GM21423 (cell line): ENCODE measurements at regions not wholly inside any gene's neighbourhood (a gene's known extent, or its start where the extent isn't known, plus 50 kb on each side); places are given as distances from the start of the nearest gene placed in this dataset.

Source experiments
- ATAC-seq: cut with Tn5 transposase; IDR thresholded peaks from one replicate; pipeline ENCODE4 v1.9.1; 2021; ENCODE audit warnings: mild to moderate bottlenecking, moderate library complexity; ENCODE audit not compliant: unreplicated experiment

DNA sequence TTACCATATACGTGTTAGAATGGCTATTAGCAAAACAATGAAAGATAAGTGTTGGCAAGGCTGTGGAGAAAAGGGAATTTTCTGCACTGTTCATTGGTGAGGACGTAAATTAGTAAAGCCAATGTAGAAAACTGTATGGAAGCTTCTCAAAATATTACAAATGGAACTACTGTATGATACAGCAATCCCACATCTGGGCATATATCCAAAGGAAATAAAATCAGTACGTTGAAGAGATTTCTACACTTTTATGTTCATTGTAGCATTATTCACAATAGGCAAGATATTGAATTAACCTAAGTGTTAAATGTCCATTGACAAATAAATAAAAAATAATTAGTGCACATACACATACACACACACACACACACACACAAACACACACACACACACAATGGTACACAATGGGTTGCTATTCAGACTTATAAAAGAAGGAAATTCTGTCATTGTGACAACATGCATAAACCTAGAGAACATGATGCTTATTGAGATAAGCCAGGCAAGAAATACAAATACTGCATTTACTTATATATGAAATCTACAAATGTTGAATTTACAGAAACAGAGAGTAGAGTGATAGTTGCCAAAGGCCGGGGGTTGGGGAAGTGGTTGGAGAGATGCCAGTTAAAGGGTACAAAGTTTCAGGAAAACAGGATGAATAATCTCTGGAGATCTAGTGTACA is 565.8 kb upstream of the LRRC4C start:
- no peak for ATAC-seq

DNA sequence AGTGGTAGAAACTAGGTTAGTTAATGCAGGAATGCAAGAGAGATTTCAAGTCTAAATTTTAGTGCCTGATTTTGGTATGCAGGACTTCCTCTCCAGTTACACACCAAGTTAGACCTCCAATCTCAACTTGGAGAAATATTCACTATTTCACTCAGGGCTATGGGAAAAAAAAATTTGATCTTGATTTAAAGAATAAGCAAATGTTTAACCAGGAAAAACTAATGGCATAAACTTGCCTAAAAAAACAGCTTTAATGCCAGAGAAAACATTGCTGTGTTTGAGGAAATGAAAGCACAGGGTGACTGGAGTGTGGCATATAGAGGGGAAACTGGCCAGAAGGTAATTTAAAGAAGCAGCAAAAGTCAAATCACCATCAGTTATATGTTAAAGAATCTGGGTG is 575.4 kb upstream of the LRRC4C start:
- no peak for ATAC-seq

DNA sequence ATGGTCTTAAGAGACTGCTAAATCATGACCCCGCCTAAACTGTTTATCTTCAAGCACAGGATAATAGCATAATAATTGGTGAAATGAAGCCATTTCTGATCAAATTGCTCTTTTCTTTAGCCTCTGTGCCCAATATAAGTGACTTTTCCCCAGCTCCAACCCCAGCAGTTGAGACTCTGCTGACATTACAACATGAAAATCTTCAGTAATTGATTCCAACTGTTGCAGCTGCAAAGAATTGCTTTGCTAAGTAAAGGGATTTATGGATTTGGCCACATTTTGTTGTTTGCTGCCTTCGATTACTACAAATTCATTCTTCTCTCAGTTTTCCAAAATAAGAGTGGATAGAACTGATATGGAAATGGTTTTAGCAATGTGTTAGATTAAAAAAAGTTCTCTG is 576.7 kb upstream of the LRRC4C start:
- ATAC-seq, result no peak

DNA sequence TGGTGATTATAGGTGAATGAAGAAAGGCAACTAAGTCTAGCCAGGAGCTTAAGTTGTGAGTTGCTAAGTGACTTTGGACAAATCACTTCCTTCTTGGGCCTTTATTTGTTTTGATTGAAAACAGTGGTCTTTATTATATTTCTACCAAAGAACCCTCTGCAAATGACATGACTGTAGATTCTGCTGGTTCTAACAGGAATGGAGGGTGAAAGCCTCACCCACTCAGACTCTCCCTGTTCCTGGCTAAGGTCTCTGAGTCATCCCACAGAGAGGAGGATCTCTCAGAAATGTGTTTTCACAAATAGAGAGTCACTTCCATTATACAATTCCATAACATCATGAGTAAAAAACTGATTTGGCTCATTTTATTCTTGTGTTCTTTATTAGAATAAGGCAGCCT is 583.9 kb upstream of the LRRC4C start:
- ATAC-seq, result no peak

DNA sequence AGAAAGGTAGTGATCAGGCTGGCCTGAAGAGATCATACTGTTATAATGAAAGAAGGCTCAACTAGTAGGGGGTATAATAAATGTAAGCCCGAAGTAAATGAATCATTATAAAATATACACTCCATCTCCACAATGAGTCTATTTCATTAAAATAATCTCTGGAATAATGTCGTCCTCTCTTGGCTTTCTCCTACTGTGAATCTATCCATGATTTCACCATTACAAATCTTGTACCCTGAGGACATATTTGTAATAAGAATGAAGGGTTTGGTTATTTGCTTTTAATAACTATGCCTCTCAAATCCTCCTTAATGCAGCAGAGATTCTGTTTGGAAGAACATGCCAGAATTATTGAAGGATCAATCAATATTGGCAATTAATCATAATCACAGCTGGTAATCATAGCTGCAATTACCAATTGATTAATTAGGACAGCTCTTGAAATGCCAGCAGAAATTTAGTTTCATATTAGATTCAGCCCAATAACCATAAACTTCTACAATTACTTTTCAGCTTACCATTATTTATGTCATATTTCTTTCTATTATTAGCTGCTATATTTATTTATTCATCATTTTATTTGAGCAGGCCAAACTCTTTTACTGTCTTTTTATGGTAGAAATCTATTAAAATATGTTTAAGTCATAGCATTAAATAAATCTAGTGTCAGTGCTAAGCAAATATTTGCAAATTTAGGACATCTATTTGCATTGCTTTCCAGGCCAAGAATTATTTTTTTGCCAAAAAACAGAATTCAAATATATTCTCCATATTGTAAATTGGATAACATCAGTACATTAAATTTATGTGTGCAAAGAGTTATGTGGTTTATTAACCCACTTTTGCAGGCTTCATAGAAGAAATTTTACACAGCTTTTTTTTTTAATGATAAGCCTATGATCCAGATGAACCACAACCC is 588.4 kb upstream of the LRRC4C start:
- no peak for ATAC-seq

DNA sequence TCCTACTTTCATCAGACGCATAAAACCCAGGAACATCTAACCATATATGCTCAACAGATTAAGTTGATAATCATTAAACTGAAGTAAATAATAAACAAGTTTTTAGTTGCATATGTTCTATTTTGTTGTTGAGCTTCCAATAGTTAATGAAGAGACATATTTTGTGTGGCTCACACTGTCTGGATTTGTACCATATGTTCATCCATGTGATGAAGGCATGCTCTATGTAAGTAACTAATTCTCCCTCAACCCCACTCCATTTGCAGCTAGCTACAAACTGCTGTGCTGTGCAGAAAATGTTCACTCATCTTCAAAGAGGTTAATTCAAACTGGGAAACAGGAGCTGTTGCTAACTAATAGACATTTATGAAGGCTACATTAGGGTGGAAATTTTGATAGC is 589.7 kb upstream of the LRRC4C start:
- no peak for ATAC-seq

DNA sequence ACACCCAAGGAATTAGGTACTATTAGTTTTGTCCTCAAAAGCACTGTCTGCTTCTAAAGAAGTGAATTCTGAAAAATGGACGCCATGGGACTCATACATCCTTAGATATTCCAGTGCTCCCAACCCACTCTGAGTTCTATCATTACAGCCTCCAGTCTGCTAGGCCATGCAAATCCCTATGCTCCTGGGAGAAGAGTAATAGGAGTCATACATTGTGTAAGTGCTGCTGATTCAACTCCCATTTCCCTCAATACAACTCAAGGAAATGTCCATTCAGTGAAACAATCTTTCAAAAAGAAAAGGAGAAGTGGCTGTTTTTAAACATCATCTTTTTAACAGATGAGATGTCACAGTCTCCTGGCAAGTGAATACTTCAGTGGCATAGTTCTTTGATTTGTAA is 590.2 kb upstream of the LRRC4C start:
- no peak for ATAC-seq

DNA sequence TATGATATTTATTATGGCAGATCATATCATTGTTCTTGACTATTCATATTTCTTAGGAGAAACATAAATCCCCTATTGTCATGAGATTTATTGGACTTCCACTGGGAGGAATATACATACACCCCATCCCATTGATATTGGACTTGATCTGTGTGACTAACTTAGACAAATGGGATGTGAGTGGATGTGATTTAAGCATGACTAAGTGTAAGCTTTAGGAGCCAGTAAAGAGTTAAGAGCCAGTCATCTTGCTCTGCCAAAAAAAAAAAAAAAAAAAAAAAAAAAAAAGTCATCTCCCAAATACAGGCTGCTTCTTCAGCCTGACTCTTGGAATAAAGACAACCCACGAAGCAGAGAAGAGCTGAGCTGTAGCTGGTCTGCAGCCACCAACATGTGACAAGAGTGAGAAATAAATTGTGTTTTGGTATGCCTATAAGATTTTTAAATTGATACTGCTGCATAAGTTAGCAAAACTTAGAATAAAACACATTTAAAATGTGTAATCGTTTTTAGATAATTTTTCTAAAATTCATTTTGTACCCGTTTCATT is 595.0 kb upstream of the LRRC4C start:
- no peak for ATAC-seq

DNA sequence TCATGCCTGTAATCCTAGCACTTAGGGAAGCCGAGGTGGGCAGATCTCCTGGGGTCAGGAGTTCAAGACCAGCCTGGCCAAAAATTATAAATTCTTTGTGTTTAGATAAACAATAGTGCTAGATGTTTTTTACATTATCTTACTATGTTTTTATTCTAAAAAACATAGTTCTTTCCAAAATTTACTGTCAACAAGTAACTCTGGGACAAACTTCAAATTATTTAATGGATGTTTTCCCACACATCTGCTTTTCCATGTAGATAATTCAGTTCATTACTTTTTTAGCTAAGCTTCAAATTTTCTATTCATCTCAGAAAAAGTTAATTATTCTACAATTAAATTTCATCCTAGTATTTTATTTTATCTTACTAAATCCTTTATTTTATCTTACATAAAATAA is 596.2 kb upstream of the LRRC4C start:
- no peak for ATAC-seq

DNA sequence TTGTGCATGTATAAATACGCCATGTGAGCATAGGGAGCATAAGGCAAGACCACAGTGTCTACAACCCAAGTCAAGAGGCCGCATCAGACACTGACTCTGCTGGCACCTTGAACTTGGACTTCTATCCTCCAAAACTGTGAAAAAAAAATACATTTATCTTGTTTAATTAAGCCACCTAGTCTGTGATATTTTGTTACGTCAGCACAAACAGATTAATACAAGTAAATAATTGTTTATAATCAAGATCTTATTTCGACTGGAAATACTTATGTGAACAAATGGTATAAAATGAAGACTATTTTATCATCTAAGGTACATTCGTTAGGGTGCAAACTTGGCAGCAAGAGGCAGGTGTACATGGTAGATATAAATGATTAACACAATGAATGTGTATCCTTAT is 599.3 kb upstream of the LRRC4C start:
- ATAC-seq, result no peak

DNA sequence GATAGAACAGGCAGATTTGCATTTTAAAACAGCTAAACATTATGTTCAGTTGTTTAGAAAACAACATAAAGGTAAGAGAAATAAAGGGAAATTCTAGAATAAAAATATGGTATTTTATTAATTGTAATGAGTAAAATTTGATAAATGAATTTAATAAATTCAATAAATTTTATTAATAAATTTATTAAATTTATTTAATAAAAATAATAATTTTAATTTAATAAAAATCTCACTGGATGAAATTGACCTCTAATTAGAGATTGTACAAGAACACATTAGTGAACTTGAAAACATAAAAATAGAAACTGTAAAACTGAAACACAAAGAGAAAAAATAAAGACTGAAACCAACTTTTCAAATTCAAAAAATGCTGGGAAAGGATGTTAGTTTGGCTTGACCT is 605.7 kb upstream of the LRRC4C start:
- no peak for ATAC-seq

DNA sequence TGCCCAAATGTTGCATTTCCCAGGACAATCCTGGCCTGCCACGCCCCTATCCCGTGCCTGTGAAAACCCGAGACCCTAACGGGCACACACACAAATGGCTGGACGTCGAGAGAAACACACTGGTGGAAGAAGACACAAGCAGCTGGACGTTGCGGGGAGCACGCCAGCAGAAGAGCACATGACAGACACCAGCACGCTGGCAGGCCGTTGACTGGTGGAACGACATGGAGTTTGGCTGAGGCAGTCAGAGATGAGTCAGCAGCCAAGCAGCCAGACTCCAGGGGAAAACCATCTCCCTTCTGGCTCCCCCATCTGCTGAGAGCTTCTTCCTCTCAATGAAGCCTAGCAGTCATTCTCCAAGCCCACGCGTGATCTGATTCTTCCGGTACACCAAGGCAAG is 606.7 kb upstream of the LRRC4C start:
- ATAC-seq, result no peak

DNA sequence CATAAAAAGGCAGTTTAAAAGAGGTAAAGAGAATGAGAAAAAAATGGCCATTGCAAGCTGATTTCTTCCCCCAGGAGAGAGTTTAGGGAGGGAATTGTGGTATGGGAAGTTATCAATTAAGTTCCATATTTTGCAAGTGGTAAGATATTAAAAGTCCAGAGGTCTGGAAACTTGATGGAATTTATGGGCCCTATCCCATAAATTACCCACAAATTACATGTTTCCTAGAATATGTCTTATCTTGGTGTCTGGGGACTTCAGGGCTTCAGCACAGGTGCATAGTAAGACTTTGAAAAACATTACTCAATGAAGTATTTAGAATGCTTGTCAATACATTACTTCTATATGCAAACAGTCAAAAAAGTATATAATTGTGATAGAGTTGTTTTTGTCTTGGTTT is 614.9 kb upstream of the LRRC4C start:
- ATAC-seq, result no peak

DNA sequence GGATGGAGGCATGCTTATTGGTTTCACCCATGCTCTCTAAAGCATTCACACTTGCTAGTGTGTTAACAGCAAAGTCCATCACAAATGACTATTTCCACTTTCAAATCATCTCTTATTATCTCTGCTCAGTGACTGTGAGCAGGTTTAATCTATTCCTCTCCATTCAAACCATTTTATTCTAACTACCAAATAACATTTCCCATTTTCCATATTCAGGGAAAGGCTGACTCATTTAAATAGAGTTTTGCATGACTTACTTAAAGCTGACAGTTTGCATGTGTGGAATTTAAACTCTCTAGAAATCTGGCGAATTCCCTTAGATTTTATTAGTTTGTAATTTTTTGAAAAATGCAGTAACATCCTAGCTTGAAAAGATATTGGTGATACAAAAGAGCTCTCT is 615.7 kb upstream of the LRRC4C start:
- ATAC-seq, result no peak

DNA sequence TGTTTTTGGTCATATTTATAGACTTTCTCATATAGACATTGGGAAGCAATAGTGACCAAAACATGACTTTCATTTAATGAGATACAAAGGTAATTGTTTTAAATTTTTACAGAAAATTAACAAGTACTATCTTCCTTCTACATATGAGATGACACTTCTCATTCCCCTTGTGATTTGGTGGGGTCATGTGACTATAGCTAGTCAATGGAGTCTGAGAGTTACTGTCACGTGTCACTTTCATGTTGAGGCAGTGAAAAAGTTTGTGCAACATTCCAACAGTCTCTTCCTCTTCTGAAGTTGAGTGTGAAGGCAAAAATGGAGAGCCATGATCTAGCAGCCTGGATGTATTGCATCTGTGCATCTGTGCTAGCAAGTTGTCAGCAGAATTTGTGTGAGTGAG is 618.3 kb upstream of the LRRC4C start:
- no peak for ATAC-seq

DNA sequence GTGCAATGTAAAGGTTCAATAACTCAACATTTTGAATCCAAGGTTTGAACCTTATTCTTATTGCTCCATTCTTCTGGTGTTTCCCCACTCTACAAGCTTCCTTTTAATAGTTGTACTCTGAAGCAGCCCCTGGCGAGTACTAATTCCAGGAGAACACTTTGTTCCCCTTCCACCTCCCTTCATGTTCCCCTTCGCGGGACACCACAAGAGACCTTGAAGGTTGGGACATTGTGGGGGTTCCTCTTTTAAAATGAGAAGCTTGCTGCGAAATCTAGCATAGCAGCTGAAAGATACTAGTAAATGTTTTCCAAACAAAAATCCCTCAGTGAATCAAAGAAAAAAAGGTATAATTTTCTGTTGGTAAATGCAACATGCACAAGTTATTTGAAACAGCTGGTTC is 626.3 kb upstream of the LRRC4C start:
- no peak for ATAC-seq

DNA sequence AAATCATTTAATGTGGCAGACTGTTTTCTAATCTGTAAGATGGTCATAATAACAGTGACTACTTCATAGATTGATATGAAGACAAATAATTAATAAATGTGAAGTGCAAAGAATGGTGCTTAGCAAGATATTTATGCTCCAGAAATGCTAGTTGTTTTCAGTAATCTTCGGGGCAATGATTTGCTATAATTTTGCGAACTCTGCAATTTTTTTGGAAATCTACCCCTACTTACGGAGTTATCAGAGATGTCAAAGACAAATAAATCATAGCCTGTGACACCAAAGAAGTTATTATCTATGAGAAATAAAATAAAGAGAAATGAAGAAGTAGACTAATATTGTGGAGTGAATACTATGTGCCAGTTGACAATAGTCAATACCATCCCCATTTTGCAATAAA is 634.1 kb upstream of the LRRC4C start:
- no peak for ATAC-seq

DNA sequence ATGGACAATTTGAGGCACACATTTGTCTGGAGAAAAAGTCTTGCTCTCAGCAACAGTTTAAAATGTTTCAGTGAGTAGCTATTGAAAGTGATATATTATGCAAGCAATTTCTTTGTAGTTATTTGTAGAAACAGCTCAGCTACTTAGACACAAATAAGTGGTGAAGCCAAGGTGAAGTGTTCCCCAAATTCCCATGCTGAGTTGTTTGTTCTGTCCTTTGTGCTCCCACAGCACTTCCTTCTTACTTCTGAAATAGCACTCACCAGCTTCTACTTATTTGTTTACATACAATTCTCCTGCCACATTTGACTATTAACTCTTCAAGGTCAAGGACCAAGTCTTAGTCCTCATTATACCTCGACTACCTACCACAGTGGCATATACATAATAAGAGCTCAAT is 638.6 kb upstream of the LRRC4C start:
- no peak for ATAC-seq

DNA sequence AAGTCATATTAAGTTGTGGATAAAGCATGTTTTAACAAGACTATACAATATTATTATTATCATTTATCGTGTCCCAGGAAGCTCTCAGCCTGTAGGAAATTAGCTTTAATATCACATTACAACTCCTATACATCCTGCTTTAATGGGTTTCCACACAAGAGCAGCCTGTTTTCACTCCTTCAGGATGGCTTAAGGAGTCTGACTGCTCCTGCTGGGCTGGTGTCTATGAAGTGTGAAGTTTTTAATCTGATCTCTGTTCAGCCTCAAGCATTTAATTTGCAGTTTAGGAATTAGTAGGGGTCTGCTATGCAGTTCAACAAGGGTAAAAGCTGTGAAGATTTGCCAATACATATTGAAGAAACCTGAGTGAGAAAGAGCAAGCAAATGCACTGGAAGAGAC is 653.4 kb upstream of the LRRC4C start:
- no peak for ATAC-seq

DNA sequence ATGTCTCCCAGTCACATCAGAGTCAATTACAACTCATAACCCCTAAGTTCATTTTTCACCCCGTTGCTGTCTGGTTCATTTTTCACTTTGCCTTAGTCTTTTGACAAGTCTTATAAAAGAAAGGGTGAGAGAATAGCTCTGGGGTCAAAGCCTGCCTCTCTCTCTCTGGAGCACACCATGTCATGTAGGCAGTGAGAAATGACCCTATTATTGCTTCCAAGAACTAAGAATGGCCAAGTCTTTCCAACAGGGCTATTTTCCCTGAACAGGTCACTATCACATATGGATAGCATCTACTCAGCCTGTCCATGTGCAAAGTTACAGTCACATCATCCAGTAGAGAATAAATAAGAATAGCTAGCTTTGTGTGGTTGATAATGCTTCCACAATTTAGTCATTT is 655.5 kb upstream of the LRRC4C start:
- no peak for ATAC-seq

DNA sequence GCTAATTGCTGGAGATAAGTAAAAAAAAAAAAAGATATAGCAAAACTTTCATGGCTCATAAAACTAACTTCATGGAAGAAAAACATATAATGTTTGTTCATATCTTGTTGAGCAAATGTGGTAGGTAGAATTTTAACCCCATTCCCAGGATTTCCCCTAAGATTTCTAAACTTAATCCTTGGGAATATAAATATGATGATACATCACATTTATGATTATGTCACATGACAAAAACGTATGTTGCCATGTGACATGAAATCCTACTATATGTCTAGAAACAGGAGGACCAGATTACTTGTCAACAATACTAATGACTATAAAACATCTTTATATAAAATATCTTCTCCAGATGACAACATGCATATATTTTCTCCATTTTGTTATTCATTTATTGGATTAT is 679.0 kb upstream of the LRRC4C start:
- no peak for ATAC-seq

DNA sequence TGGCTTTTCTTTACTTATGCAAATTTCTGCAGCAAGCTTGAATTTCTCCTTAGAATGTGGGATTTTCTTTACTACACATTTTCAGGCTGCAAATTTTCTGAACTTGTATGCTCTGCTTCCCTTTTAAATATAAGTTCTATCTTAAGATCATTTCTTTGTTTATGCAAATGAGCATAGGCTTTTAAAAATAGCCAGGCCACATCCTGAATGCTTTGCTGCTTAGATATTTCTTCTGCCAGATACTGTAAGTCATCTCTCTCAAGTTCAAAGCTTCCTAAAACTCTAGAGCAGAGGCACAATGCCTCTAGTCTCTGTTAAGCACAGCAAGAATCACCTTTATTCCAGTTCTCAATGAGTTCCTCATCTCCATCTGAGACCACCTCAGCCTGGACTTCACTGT is 685.9 kb upstream of the LRRC4C start:
- no peak for ATAC-seq
